Heart right ventricle (tissue), 16 donors: ENCODE measurements at regions not wholly inside any gene's neighbourhood (a gene's known extent, or its start where the extent isn't known, plus 50 kb on each side); places are given as distances from the start of the nearest gene placed in this dataset.

Experiments
- ATAC-seq, 8 donors: fragments of 200-7000 bp; cut with Tn5 transposase; one replicate each; pipeline ENCODE4 v1.9.1; 2020; ENCODE audit warnings: mild to moderate bottlenecking in 8 of 8, moderate library complexity in 8 of 8, moderate number of reproducible peaks in 1 of 8
- DNase-seq, 2 donors: peaks; one replicate each; pipeline ENCODE4 v3.0.0-alpha.2; 2020
- H3K27ac ChIP-seq, 10 donors: fragments of 200-600 bp; sonication (generic) in 2 of 10; one replicate each; pipeline versions ENCODE4 v1.5.0 to v1.8.0; 2020 to 2022; ENCODE audit warnings: mild to moderate bottlenecking in 3 of 10
- H3K27me3 ChIP-seq, 7 donors: fragments of 200-600 bp; one replicate each; pipeline ENCODE4 v1.8.0; 2021 to 2022; ENCODE audit warnings: mild to moderate bottlenecking in 2 of 7
- H3K36me3 ChIP-seq, 9 donors: fragments of 200-600 bp; sonication (generic) in 1 of 9; one replicate each; pipeline versions ENCODE4 v1.5.0 to v1.8.0; 2020 to 2022; ENCODE audit warnings: mild to moderate bottlenecking in 2 of 9
- H3K4me1 ChIP-seq, 9 donors: fragments of 200-600 bp; sonication (generic) in 1 of 9; one replicate each; pipeline versions ENCODE4 v1.5.0 to v1.8.0; 2020 to 2022; ENCODE audit warnings: mild to moderate bottlenecking in 4 of 9
- H3K4me3 ChIP-seq, 10 donors: fragments of 200-600 bp; sonication (generic) in 2 of 10; one replicate each; pipeline versions ENCODE4 v1.5.0 to v1.8.0; 2020 to 2022; ENCODE audit warnings: mild to moderate bottlenecking in 7 of 10, moderate library complexity in 2 of 10
- H3K9me3 ChIP-seq, 11 donors: fragments of 200-600 bp in 10 of 11; sonication (generic) in 2 of 11; one replicate each; pipeline versions ENCODE4 v1.5.0 to v1.8.0; 2013 to 2022; ENCODE audit warnings: mild to moderate bottlenecking in 2 of 11, control low read depth in 1 of 11, moderate library complexity in 1 of 11
- WGBS, 2 donors: extraction: QIAGEN DNeasy Blood & Tissue Kit; methylation state at CpG; one replicate each; pipeline ENCODE4 v1.1.7; 2013; ENCODE audit warnings: inconsistent platforms in 1 of 2; 5-methylcytosine and 5-hydroxymethylcytosine counted together
- intact Hi-C, 10 donors: fragments of 100-400 bp; cut with DNase I; formaldehyde crosslinking; loops; one replicate each; pipeline versions ENCODE4 v1.11.1 to v1.14.2; 2022
- TF ChIP-seq, protein P1 (sequence below), 9 donors: fragments of 200-600 bp; sonication (generic) in 2 of 9; IDR thresholded peaks; one replicate each; pipeline versions ENCODE4 v1.5.0 to v1.8.0; 2021 to 2022; ENCODE audit warnings: antibody characterized with exemption in 9 of 9, mild to moderate bottlenecking in 5 of 9, moderate library complexity in 1 of 9
- donor health status: Arrhythmogenic right ventricular cardiomyopathy.
- donor health status: ischemic (EF 13 %, LVEDD 7.1; RV severe dilation, severe dysfunction).
- donor health status: healthy with polysubstance abuse.
- donor health status: DM: no; HTN: yes; CAD: no.
- donor health status: DM: no; HTN: no; CAD: no.
- donor health status: ischemic (EF 25% LVEDD 6.9; RV normal size, moderate dysfunction).
- donor health status: ischemic (EF 25% LVEDD 5.7; RV mildly dilated, moderate dysfunction).
- donor health status: healthy.
- donor health status: DM: yes; HTN: yes; CAD: no.
- donor health status: Ischemic cardiomyopathy.
- donor health status: ischemic (EF 35%, LVEDD 5.7; RV mildly dilated, moderate dysfunction).
- donor health status: nonischemic (EF 11% LVEDD 7.7; RV severe dilation, severe dysfunction).
- donor health status: DM: yes; HTN: yes; CAD: no.
- donor health status: PGD.
- donor health status: ischemic (EF 29% LVEDD 5.4; RV normal size, mild dysfunction).
- donor health status: nonischemic (EF 23%, LVEDD 6.1; RV moderate dilation, normal function).

DNA sequence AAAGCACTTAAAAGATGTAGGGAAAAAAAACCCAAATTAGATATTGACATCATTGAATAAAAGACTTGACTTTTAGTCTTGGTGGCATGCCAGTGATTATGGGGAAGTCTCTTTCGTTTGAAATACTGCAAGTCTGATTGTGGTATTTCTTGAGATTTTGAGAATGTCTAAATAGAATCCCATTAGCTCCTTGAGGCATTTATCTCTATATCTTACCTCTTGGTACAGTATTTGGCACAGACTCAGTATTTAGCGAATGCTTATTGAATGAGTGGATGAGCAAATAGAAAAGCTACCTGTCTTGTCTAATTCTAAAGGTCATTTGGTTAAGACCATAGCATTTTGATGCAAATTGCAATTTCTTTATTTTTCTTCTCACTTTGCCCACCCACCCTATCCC lies 156.5 kb downstream of the TFAP2B start:
- Histone ChIP-seq H3K36me3 (no peaks in the 10 kb centered on the region), H3K27ac (no peak overlapping the region), H3K4me1 (no peaks in the 10 kb centered on the region), H3K4me3 (no peak overlapping the region), H3K27me3 (no peaks in the 10 kb centered on the region), H3K9me3 (no peaks in the 10 kb centered on the region)
- no peak for ATAC-seq
- no peak for DNase-seq
- TF ChIP-seq, protein P1, sequence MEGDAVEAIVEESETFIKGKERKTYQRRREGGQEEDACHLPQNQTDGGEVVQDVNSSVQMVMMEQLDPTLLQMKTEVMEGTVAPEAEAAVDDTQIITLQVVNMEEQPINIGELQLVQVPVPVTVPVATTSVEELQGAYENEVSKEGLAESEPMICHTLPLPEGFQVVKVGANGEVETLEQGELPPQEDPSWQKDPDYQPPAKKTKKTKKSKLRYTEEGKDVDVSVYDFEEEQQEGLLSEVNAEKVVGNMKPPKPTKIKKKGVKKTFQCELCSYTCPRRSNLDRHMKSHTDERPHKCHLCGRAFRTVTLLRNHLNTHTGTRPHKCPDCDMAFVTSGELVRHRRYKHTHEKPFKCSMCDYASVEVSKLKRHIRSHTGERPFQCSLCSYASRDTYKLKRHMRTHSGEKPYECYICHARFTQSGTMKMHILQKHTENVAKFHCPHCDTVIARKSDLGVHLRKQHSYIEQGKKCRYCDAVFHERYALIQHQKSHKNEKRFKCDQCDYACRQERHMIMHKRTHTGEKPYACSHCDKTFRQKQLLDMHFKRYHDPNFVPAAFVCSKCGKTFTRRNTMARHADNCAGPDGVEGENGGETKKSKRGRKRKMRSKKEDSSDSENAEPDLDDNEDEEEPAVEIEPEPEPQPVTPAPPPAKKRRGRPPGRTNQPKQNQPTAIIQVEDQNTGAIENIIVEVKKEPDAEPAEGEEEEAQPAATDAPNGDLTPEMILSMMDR (IDR thresholded peaks at IDR 0.05) = no peak
- 70 to 85% methylated on average over 2 of the region's 2 CpGs for WGBS, 2 donors
- intact Hi-C loops = no loop called here

- intact Hi-C loops = no loop called here
- ATAC-seq = no peak
- Histone ChIP-seq H3K4me3 (no peak overlapping the region), H3K9me3 (no peaks in the 10 kb centered on the region), H3K27ac (no peak overlapping the region), H3K4me1 (no peaks in the 10 kb centered on the region), H3K27me3 (peaks cover 0 to 4% (median 0%) of the 10 kb centered on the region in 7 donors), H3K36me3 (no peaks in the 10 kb centered on the region)
- TF ChIP-seq, protein P1 (IDR thresholded peaks at IDR 0.05) = no peak
- 84 to 85% methylated on average over 2 of the region's 2 CpGs for WGBS, 2 donors
- no peak for DNase-seq
Measured at GRCh38 chr6:50976907-50977306, 158.2 kb downstream of the TFAP2B start.

GRCh38 chr6:50977796-50978195 lies 159.1 kb downstream of the TFAP2B start:
- 63 to 67% methylated on average over 1 of the region's 1 CpG for WGBS, 2 donors
- no peak for DNase-seq
- ATAC-seq = no peak
- intact Hi-C loops = no loop called here
- TF ChIP-seq, protein P1 (IDR thresholded peaks at IDR 0.05) = no peak
- no peaks in the 10 kb centered on the region for H3K4me1 ChIP-seq
- no peaks in the 10 kb centered on the region for H3K9me3 ChIP-seq
- no peaks in the 10 kb centered on the region for H3K36me3 ChIP-seq
- H3K4me3 ChIP-seq = no peak overlapping the region
- no peak overlapping the region for H3K27ac ChIP-seq
- peaks cover 0 to 4% (median 0%) of the 10 kb centered on the region in 7 donors for H3K27me3 ChIP-seq

DNA sequence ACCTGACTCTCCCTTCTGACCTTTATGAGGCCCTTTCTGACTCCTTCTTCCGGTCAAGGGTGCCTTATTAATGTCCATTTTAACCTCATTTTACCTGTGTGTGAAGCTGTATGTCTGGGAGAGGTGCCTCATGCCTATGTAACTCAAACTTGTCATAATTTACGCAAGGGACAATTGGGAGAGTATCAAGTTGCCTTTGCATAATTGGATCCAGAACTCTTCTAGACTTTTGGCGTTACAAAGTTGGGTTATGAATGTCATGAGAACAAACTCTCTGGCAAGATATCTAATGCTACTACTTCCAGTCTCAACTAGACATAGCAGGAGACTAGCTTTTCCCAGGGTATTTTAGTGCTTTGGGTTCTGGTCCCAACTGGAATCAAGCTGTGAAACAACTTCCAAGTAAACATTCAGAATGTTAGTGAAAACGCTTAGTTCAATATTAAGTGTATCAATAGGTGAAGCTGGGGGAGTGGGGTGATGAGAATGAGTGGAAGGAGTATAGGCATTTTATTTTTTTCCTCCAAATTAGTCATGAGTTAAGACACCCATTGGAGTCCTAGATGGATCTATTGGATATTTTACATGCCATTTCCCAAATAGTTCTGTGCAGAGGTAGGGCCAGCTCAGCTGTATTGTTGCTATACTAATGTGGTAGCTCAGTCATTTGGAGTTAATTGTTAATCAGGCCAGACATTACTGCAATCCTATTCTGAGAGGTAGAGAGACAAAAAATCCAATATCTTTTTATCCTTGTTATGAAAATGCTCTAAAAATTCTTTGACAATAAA lies 159.9 kb downstream of the TFAP2B start:
- DNase-seq (no peak), ATAC-seq (no peak)
- TF ChIP-seq, protein P1 (IDR thresholded peaks at IDR 0.05) = no peak
- Histone ChIP-seq H3K27me3 (peaks cover 0 to 4% (median 0%) of the 10 kb centered on the region in 7 donors), H3K4me1 (no peaks in the 10 kb centered on the region), H3K36me3 (no peaks in the 10 kb centered on the region), H3K27ac (no peak overlapping the region), H3K4me3 (no peak overlapping the region), H3K9me3 (no peaks in the 10 kb centered on the region)
- intact Hi-C loops = no loop called here
- 60 to 67% methylated on average over 4 of the region's 4 CpGs for WGBS, 2 donors
